ENCODE measurements at regions not wholly inside any gene's neighbourhood (a gene's known extent, or its start where the extent isn't known, plus 50 kb on each side); places are given as distances from the start of the nearest gene placed in this dataset.

DNA sequence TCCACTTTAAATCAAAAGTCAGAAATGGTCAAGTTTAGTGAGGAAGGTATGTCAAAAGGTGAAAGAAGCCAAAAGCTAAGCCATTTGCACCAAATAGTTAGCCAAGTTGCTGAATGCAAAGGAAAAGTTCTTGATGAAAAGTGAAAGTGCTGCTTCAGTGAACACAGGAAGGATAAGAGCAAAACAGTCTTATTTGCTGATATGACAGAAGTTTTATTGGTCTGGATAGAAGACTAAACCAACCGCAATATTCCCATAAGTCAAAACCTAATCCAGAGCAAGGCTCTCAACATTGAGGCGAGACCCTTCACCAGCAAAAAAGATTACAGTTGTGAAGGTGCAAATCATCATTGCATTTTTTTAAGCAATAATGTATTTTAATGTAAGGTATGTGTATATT lies 496.5 kb upstream of the LRATD1 start:
- TF ChIP-seq EP300 (IDR thresholded peaks at IDR 0.05), result no peak
- TF ChIP-seq, protein P1, sequence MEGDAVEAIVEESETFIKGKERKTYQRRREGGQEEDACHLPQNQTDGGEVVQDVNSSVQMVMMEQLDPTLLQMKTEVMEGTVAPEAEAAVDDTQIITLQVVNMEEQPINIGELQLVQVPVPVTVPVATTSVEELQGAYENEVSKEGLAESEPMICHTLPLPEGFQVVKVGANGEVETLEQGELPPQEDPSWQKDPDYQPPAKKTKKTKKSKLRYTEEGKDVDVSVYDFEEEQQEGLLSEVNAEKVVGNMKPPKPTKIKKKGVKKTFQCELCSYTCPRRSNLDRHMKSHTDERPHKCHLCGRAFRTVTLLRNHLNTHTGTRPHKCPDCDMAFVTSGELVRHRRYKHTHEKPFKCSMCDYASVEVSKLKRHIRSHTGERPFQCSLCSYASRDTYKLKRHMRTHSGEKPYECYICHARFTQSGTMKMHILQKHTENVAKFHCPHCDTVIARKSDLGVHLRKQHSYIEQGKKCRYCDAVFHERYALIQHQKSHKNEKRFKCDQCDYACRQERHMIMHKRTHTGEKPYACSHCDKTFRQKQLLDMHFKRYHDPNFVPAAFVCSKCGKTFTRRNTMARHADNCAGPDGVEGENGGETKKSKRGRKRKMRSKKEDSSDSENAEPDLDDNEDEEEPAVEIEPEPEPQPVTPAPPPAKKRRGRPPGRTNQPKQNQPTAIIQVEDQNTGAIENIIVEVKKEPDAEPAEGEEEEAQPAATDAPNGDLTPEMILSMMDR (IDR thresholded peaks at IDR 0.05), result no peak

All from suprapubic skin (tissue), 3 donors.